ENCODE measurements at regions not wholly inside any gene's neighbourhood (a gene's known extent, or its start where the extent isn't known, plus 50 kb on each side); places are given as distances from the start of the nearest gene placed in this dataset.

DNA sequence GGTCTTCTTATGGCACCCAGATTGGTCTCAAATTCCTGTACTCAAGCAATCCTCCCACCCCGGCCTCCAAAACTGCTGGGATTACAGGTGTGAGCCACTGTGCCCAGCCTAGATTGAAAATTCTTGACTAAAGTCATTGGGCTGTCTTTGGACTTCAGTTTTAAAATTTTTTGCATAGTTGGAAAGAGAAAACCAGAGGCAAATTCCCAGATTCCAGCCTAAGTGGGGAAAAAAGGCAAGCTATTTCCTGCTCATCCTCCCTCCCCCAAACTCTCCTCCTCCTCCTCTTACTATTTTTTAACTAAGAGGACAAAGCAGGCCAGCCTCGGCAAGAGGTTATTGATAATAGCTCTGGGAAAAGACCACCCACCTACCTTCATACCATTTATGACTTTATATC is 78.6 kb upstream of the CLMP start:
- Histone ChIP-seq H3K4me3 (ENCODE audit: low read length in 2 of 2) (no peak overlapping the region), H3K9me3 (ENCODE audit: control insufficient read depth in 1 of 2, low read length in 2 of 2) (no peaks in the 10 kb centered on the region), H3K36me3 (ENCODE audit: insufficient read depth, low read length) (no peaks in the 10 kb centered on the region), H3K27ac (ENCODE audit: low read depth, low read length) (no peak overlapping the region), H3K27me3 (ENCODE audit: insufficient read depth, low read length) (no peaks in the 10 kb centered on the region), H3K4me1 (ENCODE audit: insufficient read depth, low read length) (no peaks in the 10 kb centered on the region)
- H3K36me3 Mint-ChIP-seq = no peaks in the 10 kb centered on the region
- no peak overlapping the region for H3K27ac Mint-ChIP-seq
- DNase-seq = no peak
- ChIA-PET POLR2A (ENCODE audit: partially characterized antibody) (interaction anchor here (1.2 kb wide), 1 partner anchor 26 kb away, joined by 3 read pairs; no protein-coding TSS in a partner anchor), CTCF (ENCODE audit: partially characterized antibody) (no interaction called here)
- no peaks in the 10 kb centered on the region for H3K4me1 Mint-ChIP-seq
- H3K27me3 Mint-ChIP-seq = peaks cover 3 to 4% of the 10 kb centered on the region in 2 donors
- no peak overlapping the region for H3K4me3 Mint-ChIP-seq
- peaks cover 0 to 3% (median 0%) of the 10 kb centered on the region in 8 donors for H3K9me3 Mint-ChIP-seq
- intact Hi-C loops (cut with micrococcal nuclease) = no loop called here

DNA sequence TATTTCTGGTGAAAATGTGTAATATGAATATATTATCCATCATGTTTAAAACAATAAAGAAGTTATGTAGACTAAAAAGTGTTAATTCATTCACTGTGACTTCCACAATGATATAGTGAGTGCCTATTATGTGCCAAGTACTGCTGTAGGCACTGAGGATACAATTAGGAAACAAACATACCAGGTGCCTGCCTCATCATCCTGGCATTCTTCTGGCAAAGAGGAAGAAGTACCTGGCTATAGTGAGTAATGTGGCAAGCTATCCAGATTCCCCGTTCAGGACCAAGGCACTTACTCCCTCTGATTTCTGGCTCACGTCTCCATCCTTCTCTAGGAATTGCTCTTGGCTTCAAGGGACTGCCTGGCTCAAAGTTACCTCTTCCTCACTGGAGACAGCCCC is 77.5 kb upstream of the CLMP start:
- DNase-seq = no peak
- POLR2A ChIA-PET (ENCODE audit: partially characterized antibody) = interaction anchor here (1.2 kb wide), 1 partner anchor 25 kb away, joined by 3 read pairs; no protein-coding TSS in a partner anchor

DNA sequence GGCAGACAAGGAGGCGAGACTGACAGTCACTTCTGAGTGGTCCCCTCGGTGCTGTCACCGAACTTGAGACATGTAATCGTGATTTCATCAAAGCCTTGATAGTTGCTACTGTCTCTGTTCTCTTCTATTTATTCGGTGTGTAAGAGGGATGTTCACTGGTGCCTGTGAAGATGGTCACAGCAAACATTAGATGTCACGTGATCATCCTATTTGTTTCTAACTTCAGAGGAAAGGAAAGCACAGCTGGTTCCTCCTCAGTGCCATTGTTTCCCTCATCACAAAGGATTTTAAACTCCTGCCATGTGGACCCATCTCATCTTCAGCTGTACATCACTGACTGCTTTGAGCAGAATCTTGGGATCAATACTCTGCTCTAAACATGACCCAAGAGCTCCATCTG is 73.1 kb upstream of the CLMP start:
- H3K4me1 Mint-ChIP-seq = peaks cover 0 to 6% (median 4%) of the 10 kb centered on the region in 4 donors
- peaks cover 7 to 12% of the 10 kb centered on the region in 2 donors for H3K27me3 Mint-ChIP-seq
- H3K9me3 Mint-ChIP-seq = peaks cover 0 to 2% (median 0%) of the 10 kb centered on the region in 8 donors
- no peak for DNase-seq
- POLR2A ChIA-PET (ENCODE audit: partially characterized antibody) = no interaction called here
- no peak overlapping the region for H3K27ac Mint-ChIP-seq
- H3K4me3 ChIP-seq (ENCODE audit: low read length in 2 of 2) = no peak overlapping the region
- H3K9me3 ChIP-seq (ENCODE audit: control insufficient read depth in 1 of 2, low read length in 2 of 2) = no peaks in the 10 kb centered on the region
- H3K36me3 ChIP-seq (ENCODE audit: insufficient read depth, low read length) = no peaks in the 10 kb centered on the region
- intact Hi-C loops (cut with micrococcal nuclease) = no loop called here
- H3K4me3 Mint-ChIP-seq = no peak overlapping the region
- H3K27ac ChIP-seq (ENCODE audit: low read depth, low read length) = no peak overlapping the region
- CTCF ChIA-PET (ENCODE audit: partially characterized antibody) = interaction anchor here (0.7 to 1.3 kb wide), 4 partner anchors 17 to 487 kb away, joined by 3 to 6 read pairs (median 3); no protein-coding TSS in a partner anchor
- H3K36me3 Mint-ChIP-seq = no peaks in the 10 kb centered on the region
- H3K27me3 ChIP-seq (ENCODE audit: insufficient read depth, low read length) = peaks cover 4% of the 10 kb centered on the region
- no peaks in the 10 kb centered on the region for H3K4me1 ChIP-seq (ENCODE audit: insufficient read depth, low read length)

More for the DNA sequence above, 77.5 kb upstream of the CLMP start:
- H3K27me3 ChIP-seq (ENCODE audit: insufficient read depth, low read length) = no peaks in the 10 kb centered on the region
- intact Hi-C loops (cut with micrococcal nuclease) = no loop called here
- Mint-ChIP-seq H3K9me3 (peaks cover 0 to 3% (median 0%) of the 10 kb centered on the region in 8 donors), H3K4me3 (no peak overlapping the region), H3K4me1 (peaks cover 0 to 6% (median 2%) of the 10 kb centered on the region in 4 donors), H3K36me3 (no peaks in the 10 kb centered on the region), H3K27me3 (peaks cover 1 to 2% of the 10 kb centered on the region in 2 donors), H3K27ac (no peak overlapping the region)
- no peak overlapping the region for H3K4me3 ChIP-seq (ENCODE audit: low read length in 2 of 2)
- no peaks in the 10 kb centered on the region for H3K4me1 ChIP-seq (ENCODE audit: insufficient read depth, low read length)
- no peaks in the 10 kb centered on the region for H3K9me3 ChIP-seq (ENCODE audit: control insufficient read depth in 1 of 2, low read length in 2 of 2)
- no peaks in the 10 kb centered on the region for H3K36me3 ChIP-seq (ENCODE audit: insufficient read depth, low read length)
- CTCF ChIA-PET (ENCODE audit: partially characterized antibody) = interaction anchor here (1.1 kb wide), 1 partner anchor 29 kb away, joined by 3 read pairs; no protein-coding TSS in a partner anchor
- no peak overlapping the region for H3K27ac ChIP-seq (ENCODE audit: low read depth, low read length)

DNA sequence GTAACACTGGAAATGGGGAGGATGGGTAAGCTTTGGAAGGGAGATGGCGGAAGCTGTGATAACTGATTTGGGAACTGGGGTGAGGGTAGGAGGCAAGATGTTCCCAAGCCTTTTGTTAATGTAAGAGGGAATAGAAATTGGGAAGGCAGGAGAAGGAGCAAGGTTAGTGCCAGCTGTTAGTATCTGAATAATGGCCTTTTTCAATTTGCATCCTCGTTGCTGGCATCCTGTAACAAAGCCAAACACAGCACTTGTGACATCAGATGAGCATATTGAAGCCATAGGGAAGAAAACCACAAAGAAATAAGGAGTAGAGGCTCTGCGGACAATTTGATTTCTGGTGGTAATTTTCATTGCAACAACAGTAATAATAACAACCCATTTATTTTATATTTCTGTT is 70.9 kb upstream of the CLMP start:
- H3K4me1 Mint-ChIP-seq = peaks cover 2 to 15% (median 9%) of the 10 kb centered on the region in 4 donors
- H3K9me3 Mint-ChIP-seq = no peaks in the 10 kb centered on the region
- H3K27me3 Mint-ChIP-seq = peaks cover 14 to 25% of the 10 kb centered on the region in 2 donors
- H3K4me1 ChIP-seq (ENCODE audit: insufficient read depth, low read length) = peaks cover 7% of the 10 kb centered on the region
- no peak for DNase-seq
- peaks cover 4% of the 10 kb centered on the region for H3K27me3 ChIP-seq (ENCODE audit: insufficient read depth, low read length)
- H3K4me3 Mint-ChIP-seq = peak overlapping the region in 1 of 8 donors; percentile 12
- no peaks in the 10 kb centered on the region for H3K36me3 Mint-ChIP-seq
- intact Hi-C loops (cut with micrococcal nuclease) = no loop called here
- H3K9me3 ChIP-seq (ENCODE audit: control insufficient read depth in 1 of 2, low read length in 2 of 2) = no peaks in the 10 kb centered on the region
- no peaks in the 10 kb centered on the region for H3K36me3 ChIP-seq (ENCODE audit: insufficient read depth, low read length)
- ChIA-PET POLR2A (ENCODE audit: partially characterized antibody) (no interaction called here), CTCF (ENCODE audit: partially characterized antibody) (interaction anchor here (1.4 to 1.6 kb wide), 2 partner anchors 19 to 155 kb away, joined by 4 read pairs; no protein-coding TSS in a partner anchor)
- H3K4me3 ChIP-seq (ENCODE audit: low read length in 2 of 2) = no peak overlapping the region
- H3K27ac Mint-ChIP-seq = peak overlapping the region in 1 of 7 donors; percentile 22
- no peak overlapping the region for H3K27ac ChIP-seq (ENCODE audit: low read depth, low read length)

DNA sequence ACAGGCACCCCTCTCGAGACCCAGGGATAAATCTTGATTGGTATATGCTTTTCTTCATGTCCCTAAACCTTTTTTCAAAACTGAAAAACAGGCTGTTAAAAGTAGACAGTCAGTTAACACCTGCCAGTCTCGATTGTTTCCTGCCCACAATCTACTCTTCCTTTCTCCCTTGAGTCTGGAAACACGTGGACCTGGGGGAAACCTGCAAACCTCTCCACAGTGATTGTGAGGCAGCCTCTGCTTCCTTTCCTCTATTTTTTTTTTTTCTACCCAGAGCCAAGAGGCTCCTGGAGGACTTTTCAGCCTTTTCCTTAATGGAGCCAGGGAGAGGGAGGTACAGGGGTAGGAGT is 69.4 kb upstream of the CLMP start:
- Histone ChIP-seq H3K27ac (ENCODE audit: low read depth, low read length) (no peak overlapping the region), H3K4me3 (ENCODE audit: low read length in 2 of 2) (no peak overlapping the region), H3K4me1 (ENCODE audit: insufficient read depth, low read length) (peaks cover 7% of the 10 kb centered on the region), H3K27me3 (ENCODE audit: insufficient read depth, low read length) (peaks cover 4% of the 10 kb centered on the region), H3K36me3 (ENCODE audit: insufficient read depth, low read length) (no peaks in the 10 kb centered on the region), H3K9me3 (ENCODE audit: control insufficient read depth in 1 of 2, low read length in 2 of 2) (no peaks in the 10 kb centered on the region)
- Mint-ChIP-seq H3K4me3 (no peak overlapping the region), H3K27me3 (peaks cover 17 to 25% of the 10 kb centered on the region in 2 donors), H3K4me1 (peaks cover 2 to 15% (median 9%) of the 10 kb centered on the region in 4 donors), H3K9me3 (peaks cover 0 to 4% (median 2%) of the 10 kb centered on the region in 8 donors), H3K27ac (peak overlapping the region in 2 of 7 donors; percentile 22 to 43), H3K36me3 (peaks cover 0 to under 1% of the 10 kb centered on the region in 2 donors)
- CTCF ChIA-PET (ENCODE audit: partially characterized antibody) = no interaction called here
- intact Hi-C loops (cut with micrococcal nuclease) = no loop called here
- POLR2A ChIA-PET (ENCODE audit: partially characterized antibody) = no interaction called here
- no peak for DNase-seq

DNA sequence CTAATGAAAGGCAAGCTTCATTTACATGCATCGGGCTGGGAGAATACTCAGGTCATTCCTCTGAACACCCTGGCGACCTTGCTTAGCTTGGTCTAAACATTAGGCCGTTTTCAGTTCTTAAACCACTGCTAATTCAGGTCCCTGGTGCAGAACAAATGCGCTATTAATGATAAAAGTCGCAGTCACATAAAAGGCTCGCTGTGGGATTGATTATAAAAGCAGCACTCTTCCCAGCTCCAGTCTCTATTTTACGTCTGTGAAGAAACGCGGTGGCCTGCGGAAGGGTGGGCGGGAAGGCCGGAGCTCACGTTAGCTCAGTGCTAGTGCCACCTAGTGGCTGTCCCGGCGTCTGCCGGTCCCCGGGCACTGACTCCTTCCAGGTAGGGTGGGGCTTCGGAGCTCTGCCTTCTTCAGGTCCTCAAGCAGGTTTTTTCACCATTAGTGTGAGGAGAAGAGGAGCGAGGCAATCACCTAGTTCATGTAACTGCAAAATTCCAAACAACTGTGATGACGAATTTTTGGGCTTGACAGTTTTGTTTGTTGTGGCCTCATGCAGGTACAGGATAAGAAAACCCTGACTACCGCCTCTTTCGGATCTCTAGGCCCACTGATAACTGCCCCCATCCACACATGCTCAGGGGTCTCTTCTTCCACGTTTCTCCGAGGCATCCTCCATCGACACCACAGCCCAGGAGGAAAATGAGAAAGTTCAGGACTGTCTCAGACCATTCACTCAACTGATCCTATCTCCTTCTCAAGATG is 66.5 kb upstream of the CLMP start:
- intact Hi-C loops (cut with micrococcal nuclease) = loop anchor here (1.0 kb wide), 2 partner anchors 150 to 158 kb away; no protein-coding TSS in a partner anchor
- no peak overlapping the region for H3K27ac ChIP-seq (ENCODE audit: low read depth, low read length)
- H3K36me3 ChIP-seq (ENCODE audit: insufficient read depth, low read length) = no peaks in the 10 kb centered on the region
- H3K27me3 ChIP-seq (ENCODE audit: insufficient read depth, low read length) = peaks cover 4% of the 10 kb centered on the region
- peaks cover 2 to 9% (median 7%) of the 10 kb centered on the region in 4 donors for H3K4me1 Mint-ChIP-seq
- peaks cover 0 to 23% (median 20%) of the 10 kb centered on the region in 8 donors for H3K9me3 Mint-ChIP-seq
- H3K36me3 Mint-ChIP-seq = peaks cover 0 to 8% of the 10 kb centered on the region in 2 donors
- peak overlapping the region in 5 of 8 donors; percentile 32 to 71 (median 49) for H3K4me3 Mint-ChIP-seq
- peaks cover 7% of the 10 kb centered on the region for H3K4me1 ChIP-seq (ENCODE audit: insufficient read depth, low read length)
- no peaks in the 10 kb centered on the region for H3K9me3 ChIP-seq (ENCODE audit: control insufficient read depth in 1 of 2, low read length in 2 of 2)
- no peak overlapping the region for H3K4me3 ChIP-seq (ENCODE audit: low read length in 2 of 2)
- CTCF ChIA-PET (ENCODE audit: partially characterized antibody) = interaction anchor here (0.6 to 2.8 kb wide), 38 partner anchors 9 to 409 kb away, joined by 3 to 27 read pairs (median 4); no protein-coding TSS in a partner anchor
- peak overlapping the region in 2 of 7 donors; percentile 4 to 59 for H3K27ac Mint-ChIP-seq
- DNase-seq = peak in 4 of 5 donors; percentile 28 to 38 (median 35)
- POLR2A ChIA-PET (ENCODE audit: partially characterized antibody) = no interaction called here
- H3K27me3 Mint-ChIP-seq = peaks cover 19 to 27% of the 10 kb centered on the region in 2 donors

DNA sequence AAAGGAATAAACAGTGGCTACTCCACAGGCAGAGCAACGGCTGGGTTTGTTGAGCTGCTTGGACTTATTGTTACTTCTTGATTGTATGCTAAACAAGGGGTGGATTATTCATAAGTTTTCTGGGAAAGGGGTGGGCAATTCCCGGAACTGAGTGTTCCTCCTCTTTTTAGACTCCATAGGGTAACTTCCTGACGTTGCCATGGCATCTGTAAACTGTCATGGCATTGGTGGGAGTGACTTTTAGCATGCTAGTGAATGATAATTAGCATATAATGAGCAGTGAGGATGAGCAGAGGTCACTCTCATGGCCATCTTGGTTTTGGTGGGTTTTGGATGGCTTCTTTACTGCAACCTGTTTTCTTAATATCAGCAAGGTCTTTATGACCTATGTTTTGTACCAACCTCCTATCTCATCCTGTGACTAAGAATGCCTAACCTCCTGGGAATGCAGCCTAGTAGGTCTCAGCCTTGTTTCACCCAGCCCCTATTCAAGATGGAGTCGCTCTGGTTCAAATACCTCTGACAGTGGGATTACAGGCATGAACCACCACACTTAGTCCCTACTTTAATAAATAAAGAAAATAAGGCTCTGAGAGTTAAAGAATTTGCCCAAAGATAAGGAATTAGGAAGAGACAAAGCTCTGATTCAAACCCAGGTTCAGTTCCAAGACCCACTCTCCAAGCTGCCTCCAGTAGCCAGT is 65.6 kb upstream of the CLMP start:
- Histone ChIP-seq H3K9me3 (ENCODE audit: control insufficient read depth in 1 of 2, low read length in 2 of 2) (no peaks in the 10 kb centered on the region), H3K4me3 (ENCODE audit: low read length in 2 of 2) (no peak overlapping the region), H3K36me3 (ENCODE audit: insufficient read depth, low read length) (no peaks in the 10 kb centered on the region), H3K27me3 (ENCODE audit: insufficient read depth, low read length) (peaks cover 4% of the 10 kb centered on the region), H3K27ac (ENCODE audit: low read depth, low read length) (no peak overlapping the region), H3K4me1 (ENCODE audit: insufficient read depth, low read length) (peaks cover 7% of the 10 kb centered on the region)
- no peak overlapping the region for H3K4me3 Mint-ChIP-seq
- intact Hi-C loops (cut with micrococcal nuclease) = loop anchor here (1.0 kb wide), 2 partner anchors 149 to 157 kb away; no protein-coding TSS in a partner anchor
- no peak for DNase-seq
- peaks cover 2 to 9% (median 7%) of the 10 kb centered on the region in 4 donors for H3K4me1 Mint-ChIP-seq
- H3K36me3 Mint-ChIP-seq = peaks cover 0 to 8% of the 10 kb centered on the region in 2 donors
- ChIA-PET POLR2A (ENCODE audit: partially characterized antibody) (no interaction called here), CTCF (ENCODE audit: partially characterized antibody) (interaction anchor here (0.7 to 3.2 kb wide), 37 partner anchors 8 to 382 kb away, joined by 3 to 27 read pairs (median 4); no protein-coding TSS in a partner anchor)
- H3K9me3 Mint-ChIP-seq = peaks cover 0 to 23% (median 21%) of the 10 kb centered on the region in 8 donors
- H3K27ac Mint-ChIP-seq = no peak overlapping the region
- H3K27me3 Mint-ChIP-seq = peaks cover 17 to 30% of the 10 kb centered on the region in 2 donors

All from CD4-positive, alpha-beta memory T cell (primary cell).